22Rv1 (cell line): ENCODE measurements at regions not wholly inside any gene's neighbourhood (a gene's known extent, or its start where the extent isn't known, plus 50 kb on each side); places are given as distances from the start of the nearest gene placed in this dataset.

Experiments used
- ZFX ChIP-seq: fragments of 450-650 bp; IDR thresholded peaks from 2 replicates; pipeline ENCODE4 v1.6.1; 2017; ENCODE audit warnings: antibody characterized with exemption, borderline replicate concordance
- TF ChIP-seq, protein P1 (sequence below): fragments of 450-650 bp; IDR thresholded peaks from 2 replicates; pipeline ENCODE4 v1.5.1; 2017; ENCODE audit warnings: mild to moderate bottlenecking

DNA sequence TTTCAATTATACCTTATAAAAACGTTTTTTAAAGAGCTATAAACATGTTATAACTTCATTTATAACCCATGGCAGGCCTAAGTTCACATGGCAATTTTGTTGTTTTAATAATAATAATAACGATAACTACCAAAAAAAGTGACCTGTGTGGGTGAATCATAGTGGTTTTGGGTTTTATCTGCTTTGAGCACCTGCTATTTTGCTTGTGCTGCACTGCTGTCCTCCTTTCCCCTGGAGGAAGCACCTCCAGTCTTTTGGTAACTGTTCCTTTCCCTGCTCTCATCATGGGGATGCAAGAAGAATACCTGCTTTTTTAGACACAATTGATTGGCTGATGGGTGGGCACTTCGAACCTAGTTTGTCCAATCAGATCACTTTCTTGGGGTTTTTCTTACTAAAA lies 388.0 kb upstream of the TBL1XR1 start:
- TF ChIP-seq, protein P1, sequence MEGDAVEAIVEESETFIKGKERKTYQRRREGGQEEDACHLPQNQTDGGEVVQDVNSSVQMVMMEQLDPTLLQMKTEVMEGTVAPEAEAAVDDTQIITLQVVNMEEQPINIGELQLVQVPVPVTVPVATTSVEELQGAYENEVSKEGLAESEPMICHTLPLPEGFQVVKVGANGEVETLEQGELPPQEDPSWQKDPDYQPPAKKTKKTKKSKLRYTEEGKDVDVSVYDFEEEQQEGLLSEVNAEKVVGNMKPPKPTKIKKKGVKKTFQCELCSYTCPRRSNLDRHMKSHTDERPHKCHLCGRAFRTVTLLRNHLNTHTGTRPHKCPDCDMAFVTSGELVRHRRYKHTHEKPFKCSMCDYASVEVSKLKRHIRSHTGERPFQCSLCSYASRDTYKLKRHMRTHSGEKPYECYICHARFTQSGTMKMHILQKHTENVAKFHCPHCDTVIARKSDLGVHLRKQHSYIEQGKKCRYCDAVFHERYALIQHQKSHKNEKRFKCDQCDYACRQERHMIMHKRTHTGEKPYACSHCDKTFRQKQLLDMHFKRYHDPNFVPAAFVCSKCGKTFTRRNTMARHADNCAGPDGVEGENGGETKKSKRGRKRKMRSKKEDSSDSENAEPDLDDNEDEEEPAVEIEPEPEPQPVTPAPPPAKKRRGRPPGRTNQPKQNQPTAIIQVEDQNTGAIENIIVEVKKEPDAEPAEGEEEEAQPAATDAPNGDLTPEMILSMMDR = no peak
- no peak for TF ChIP-seq ZFX
